GM12892 (cell line): ENCODE measurements at regions not wholly inside any gene's neighbourhood (a gene's known extent, or its start where the extent isn't known, plus 50 kb on each side); places are given as distances from the start of the nearest gene placed in this dataset.

Source experiments
- DNase-seq: peaks from one replicate; pipeline ENCODE4 v3.0.0; 2011; ENCODE audit not compliant: insufficient read length
- FAIRE-seq: peaks from 2 replicates; lab custom pipeline; 2011; peaks lifted over from hg19 to GRCh38; lab: Jason Lieb, UNC
- POLR2A ChIP-seq: IDR thresholded peaks from 2 replicates; pipeline ENCODE4 v1.6.1; 2011; ENCODE audit warnings: low read depth, low read length, control low read depth
- POLR2AphosphoS5 ChIP-seq: IDR thresholded peaks from 2 replicates; pipeline ENCODE4 v1.6.1; 2011; ENCODE audit warnings: low read depth, low read length, control low read depth
- TAF1 ChIP-seq: IDR thresholded peaks from 2 replicates; pipeline ENCODE4 v1.6.1; 2011; ENCODE audit warnings: low read depth, mild to moderate bottlenecking, control low read depth, low read length, borderline replicate concordance

- FAIRE-seq (no peak), DNase-seq (no peak)
- TF ChIP-seq POLR2AphosphoS5 (no peak), TAF1 (no peak), POLR2A (no peak)
Measured at GRCh38 chr6:170172392-170172791, 118.5 kb downstream of the DLL1 start.

GRCh38 chr6:170167657-170168159 lies 123.2 kb downstream of the DLL1 start:
- FAIRE-seq (no peak), DNase-seq (no peak)
- TF ChIP-seq POLR2A (no peak), TAF1 (no peak), POLR2AphosphoS5 (no peak)

GRCh38 chr6:170166511-170167122 lies 124.3 kb downstream of the DLL1 start:
- DNase-seq = no peak
- TF ChIP-seq POLR2A (no peak), POLR2AphosphoS5 (no peak), TAF1 (no peak)
- no peak for FAIRE-seq

- no peak for TF ChIP-seq POLR2A
- TF ChIP-seq TAF1 = no peak
- no peak for TF ChIP-seq POLR2AphosphoS5
- FAIRE-seq (no peak), DNase-seq (no peak)
Measured at GRCh38 chr6:170165471-170166117, 125.3 kb downstream of the DLL1 start.

- DNase-seq = no peak
- no peak for FAIRE-seq
- TF ChIP-seq POLR2AphosphoS5 (no peak), POLR2A (no peak), TAF1 (no peak)
Measured at GRCh38 chr6:170165085-170165470, 125.8 kb downstream of the DLL1 start.

GRCh38 chr6:170164271-170164900 lies 126.5 kb downstream of the DLL1 start:
- TF ChIP-seq POLR2AphosphoS5 (no peak), POLR2A (no peak), TAF1 (no peak)
- FAIRE-seq (no peak), DNase-seq (no peak)

- FAIRE-seq = no peak
Measured at GRCh38 chr6:170163405-170164170, 127.3 kb downstream of the DLL1 start.

GRCh38 chr6:170162775-170163404 lies 128.0 kb downstream of the DLL1 start:
- no peak for TF ChIP-seq TAF1
- no peak for TF ChIP-seq POLR2AphosphoS5
- no peak for TF ChIP-seq POLR2A
- FAIRE-seq (no peak), DNase-seq (no peak)

More at GRCh38 chr6:170163405-170164170, 127.3 kb downstream of the DLL1 start:
- TF ChIP-seq POLR2A (no peak), TAF1 (no peak), POLR2AphosphoS5 (no peak)
- no peak for DNase-seq

- no peak for FAIRE-seq
- no peak for DNase-seq
- TF ChIP-seq POLR2AphosphoS5 (no peak), TAF1 (no peak), POLR2A (no peak)
Measured at GRCh38 chr6:170162011-170162774, 128.7 kb downstream of the DLL1 start.

GRCh38 chr6:170160628-170161611 lies 130.0 kb downstream of the DLL1 start:
- no peak for FAIRE-seq
- TF ChIP-seq TAF1 (no peak), POLR2A (no peak), POLR2AphosphoS5 (no peak)
- DNase-seq = no peak
